ENCODE measurements at regions not wholly inside any gene's neighbourhood (a gene's known extent, or its start where the extent isn't known, plus 50 kb on each side); places are given as distances from the start of the nearest gene placed in this dataset.

DNA sequence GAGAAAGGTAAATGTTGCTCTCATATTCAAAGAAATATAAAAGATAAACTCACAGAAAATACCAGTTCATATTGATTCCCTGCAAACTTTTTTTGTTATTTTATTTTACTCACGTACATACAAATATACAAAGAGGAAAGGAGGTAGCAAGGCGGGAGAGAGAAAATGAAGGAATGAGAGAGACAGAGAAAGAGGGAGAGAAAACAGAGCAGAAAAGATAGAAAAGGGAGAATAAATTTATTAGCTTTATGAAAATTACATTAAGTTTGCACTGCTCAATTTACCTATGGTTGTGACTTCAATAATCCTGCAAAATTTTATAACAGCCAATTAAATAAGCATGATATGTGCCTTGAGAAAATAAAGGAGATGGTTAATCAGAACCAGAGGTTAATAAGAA is 274.7 kb upstream of the CITED2 start:
- Histone ChIP-seq H3K27me3 (ENCODE audit: insufficient read depth, poor library complexity, severe bottlenecking) (no peaks in the 10 kb centered on the region), H3K4me3 (ENCODE audit: severe bottlenecking) (no peak overlapping the region), H3K36me3 (ENCODE audit: low read depth) (no peaks in the 10 kb centered on the region), H3K4me1 (ENCODE audit: insufficient read depth, poor library complexity, severe bottlenecking) (no peaks in the 10 kb centered on the region), H3K27ac (ENCODE audit: poor library complexity, severe bottlenecking) (no peak overlapping the region), H3K9me3 (ENCODE audit: severe bottlenecking) (no peaks in the 10 kb centered on the region)
- TF ChIP-seq, protein P1, sequence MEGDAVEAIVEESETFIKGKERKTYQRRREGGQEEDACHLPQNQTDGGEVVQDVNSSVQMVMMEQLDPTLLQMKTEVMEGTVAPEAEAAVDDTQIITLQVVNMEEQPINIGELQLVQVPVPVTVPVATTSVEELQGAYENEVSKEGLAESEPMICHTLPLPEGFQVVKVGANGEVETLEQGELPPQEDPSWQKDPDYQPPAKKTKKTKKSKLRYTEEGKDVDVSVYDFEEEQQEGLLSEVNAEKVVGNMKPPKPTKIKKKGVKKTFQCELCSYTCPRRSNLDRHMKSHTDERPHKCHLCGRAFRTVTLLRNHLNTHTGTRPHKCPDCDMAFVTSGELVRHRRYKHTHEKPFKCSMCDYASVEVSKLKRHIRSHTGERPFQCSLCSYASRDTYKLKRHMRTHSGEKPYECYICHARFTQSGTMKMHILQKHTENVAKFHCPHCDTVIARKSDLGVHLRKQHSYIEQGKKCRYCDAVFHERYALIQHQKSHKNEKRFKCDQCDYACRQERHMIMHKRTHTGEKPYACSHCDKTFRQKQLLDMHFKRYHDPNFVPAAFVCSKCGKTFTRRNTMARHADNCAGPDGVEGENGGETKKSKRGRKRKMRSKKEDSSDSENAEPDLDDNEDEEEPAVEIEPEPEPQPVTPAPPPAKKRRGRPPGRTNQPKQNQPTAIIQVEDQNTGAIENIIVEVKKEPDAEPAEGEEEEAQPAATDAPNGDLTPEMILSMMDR (IDR thresholded peaks at IDR 0.05; ENCODE audit: poor library complexity, severe bottlenecking): no peak
- ATAC-seq (ENCODE audit: low read depth) (no peak), DNase-seq (ENCODE audit: low spot score) (no peak)

- Histone ChIP-seq H3K9me3 (ENCODE audit: severe bottlenecking) (no peaks in the 10 kb centered on the region), H3K4me3 (ENCODE audit: severe bottlenecking) (no peak overlapping the region), H3K27ac (ENCODE audit: poor library complexity, severe bottlenecking) (no peak overlapping the region), H3K27me3 (ENCODE audit: insufficient read depth, poor library complexity, severe bottlenecking) (no peaks in the 10 kb centered on the region), H3K36me3 (ENCODE audit: low read depth) (no peaks in the 10 kb centered on the region), H3K4me1 (ENCODE audit: insufficient read depth, poor library complexity, severe bottlenecking) (no peaks in the 10 kb centered on the region)
- ATAC-seq (ENCODE audit: low read depth): no peak
- TF ChIP-seq, protein P1 (IDR thresholded peaks at IDR 0.05; ENCODE audit: poor library complexity, severe bottlenecking): no peak
- no peak for DNase-seq (ENCODE audit: low spot score)
Measured at GRCh38 chr6:139648430-139649000, 274.1 kb upstream of the CITED2 start.

DNA sequence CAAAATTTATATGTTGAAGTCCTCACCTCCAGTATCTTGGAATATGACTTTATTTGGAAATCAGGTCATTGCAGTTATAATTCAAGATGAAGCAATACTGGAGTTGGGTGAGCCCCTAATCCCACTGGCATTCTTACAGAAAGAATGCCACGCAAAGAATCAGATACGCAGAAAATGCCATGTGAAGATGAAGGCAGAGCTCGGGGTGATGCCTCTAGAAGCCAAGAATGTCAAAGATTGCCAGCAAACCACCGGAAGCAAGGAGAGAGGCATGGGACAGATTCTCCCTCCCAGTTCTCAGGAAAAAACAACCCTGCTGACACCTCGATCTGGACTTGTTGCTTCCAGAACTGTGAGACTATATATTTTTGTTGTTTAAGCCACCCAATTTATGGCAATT is 273.4 kb upstream of the CITED2 start:
- no peak overlapping the region for H3K27ac ChIP-seq (ENCODE audit: poor library complexity, severe bottlenecking)
- no peaks in the 10 kb centered on the region for H3K9me3 ChIP-seq (ENCODE audit: severe bottlenecking)
- DNase-seq (ENCODE audit: low spot score): no peak
- no peak overlapping the region for H3K4me3 ChIP-seq (ENCODE audit: severe bottlenecking)
- no peaks in the 10 kb centered on the region for H3K36me3 ChIP-seq (ENCODE audit: low read depth)
- TF ChIP-seq, protein P1 (IDR thresholded peaks at IDR 0.05; ENCODE audit: poor library complexity, severe bottlenecking): no peak
- no peaks in the 10 kb centered on the region for H3K27me3 ChIP-seq (ENCODE audit: insufficient read depth, poor library complexity, severe bottlenecking)
- no peak for ATAC-seq (ENCODE audit: low read depth)
- H3K4me1 ChIP-seq (ENCODE audit: insufficient read depth, poor library complexity, severe bottlenecking): no peaks in the 10 kb centered on the region

- Histone ChIP-seq H3K4me1 (ENCODE audit: insufficient read depth, poor library complexity, severe bottlenecking) (no peaks in the 10 kb centered on the region), H3K27me3 (ENCODE audit: insufficient read depth, poor library complexity, severe bottlenecking) (no peaks in the 10 kb centered on the region), H3K9me3 (ENCODE audit: severe bottlenecking) (no peaks in the 10 kb centered on the region), H3K4me3 (ENCODE audit: severe bottlenecking) (no peak overlapping the region), H3K27ac (ENCODE audit: poor library complexity, severe bottlenecking) (no peak overlapping the region), H3K36me3 (ENCODE audit: low read depth) (no peaks in the 10 kb centered on the region)
- TF ChIP-seq, protein P1 (IDR thresholded peaks at IDR 0.05; ENCODE audit: poor library complexity, severe bottlenecking): no peak
- no peak for ATAC-seq (ENCODE audit: low read depth)
- DNase-seq (ENCODE audit: low spot score): no peak
Measured at GRCh38 chr6:139647016-139647415, 272.6 kb upstream of the CITED2 start.

DNA sequence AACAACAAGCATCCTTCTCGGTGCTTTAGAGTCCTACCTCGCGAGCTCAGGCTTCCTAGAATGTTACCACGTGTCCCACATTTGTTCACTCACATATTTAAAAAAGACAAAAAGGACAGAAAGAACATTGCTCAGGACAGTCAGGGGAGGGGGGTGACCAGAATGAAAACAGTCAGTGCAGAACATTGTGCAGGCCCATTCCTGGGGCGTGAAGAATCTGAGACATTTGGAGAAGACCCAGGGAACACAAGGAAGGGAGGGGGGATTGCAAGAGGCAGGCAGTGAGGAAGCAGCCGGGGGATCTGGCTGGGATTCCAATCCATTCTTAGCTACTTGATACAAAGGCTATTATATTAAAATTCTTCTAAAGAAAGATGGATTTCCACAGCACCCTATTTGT is 270.4 kb upstream of the CITED2 start:
- Histone ChIP-seq H3K27ac (ENCODE audit: poor library complexity, severe bottlenecking) (no peak overlapping the region), H3K9me3 (ENCODE audit: severe bottlenecking) (no peaks in the 10 kb centered on the region), H3K4me3 (ENCODE audit: severe bottlenecking) (no peak overlapping the region), H3K36me3 (ENCODE audit: low read depth) (no peaks in the 10 kb centered on the region), H3K4me1 (ENCODE audit: insufficient read depth, poor library complexity, severe bottlenecking) (no peaks in the 10 kb centered on the region), H3K27me3 (ENCODE audit: insufficient read depth, poor library complexity, severe bottlenecking) (no peaks in the 10 kb centered on the region)
- TF ChIP-seq, protein P1 (IDR thresholded peaks at IDR 0.05; ENCODE audit: poor library complexity, severe bottlenecking): no peak
- DNase-seq (ENCODE audit: low spot score): no peak
- no peak for ATAC-seq (ENCODE audit: low read depth)

Data from RWPE2 (cell line).